Uterus (tissue), 2 donors: ENCODE measurements at regions not wholly inside any gene's neighbourhood (a gene's known extent, or its start where the extent isn't known, plus 50 kb on each side); places are given as distances from the start of the nearest gene placed in this dataset.

Experiments used
- POLR2A ChIP-seq, 2 donors: fragments of 450-650 bp; IDR thresholded peaks; one replicate each; pipeline ENCODE4 v1.6.1; 2016; ENCODE audit warnings: antibody characterized with exemption in 2 of 2, mild to moderate bottlenecking in 1 of 2, moderate library complexity in 1 of 2
- TF ChIP-seq, protein P1 (sequence below), 4 experiments: fragments of 200-600 bp in 2 of 4; fragments of 450-650 bp in 2 of 4; sonication (generic) in 2 of 4; IDR thresholded peaks; one replicate each; pipeline ENCODE4 v1.5.1; 2016 to 2019; ENCODE audit warnings: antibody characterized with exemption in 4 of 4, mild to moderate bottlenecking in 2 of 4, moderate library complexity in 1 of 4

DNA sequence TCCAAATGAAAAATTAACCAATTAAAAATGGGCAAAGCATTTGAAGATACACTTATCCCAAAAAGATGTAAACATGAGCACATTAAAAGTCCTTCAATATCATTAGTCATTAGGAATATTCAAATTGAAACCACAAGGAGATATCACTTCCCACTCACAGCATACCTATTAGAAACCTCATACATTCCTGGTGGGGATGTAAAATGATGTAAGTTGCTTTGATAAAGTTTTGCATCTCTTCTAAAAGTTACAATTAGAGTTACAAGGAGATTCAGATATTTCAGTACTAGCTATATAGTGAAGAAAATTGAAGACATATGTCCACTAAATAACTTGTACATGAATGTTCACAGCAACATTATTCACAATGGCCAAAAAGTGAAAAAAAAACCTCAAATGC is 1109.3 kb upstream of the LCORL start:
- TF ChIP-seq, protein P1, sequence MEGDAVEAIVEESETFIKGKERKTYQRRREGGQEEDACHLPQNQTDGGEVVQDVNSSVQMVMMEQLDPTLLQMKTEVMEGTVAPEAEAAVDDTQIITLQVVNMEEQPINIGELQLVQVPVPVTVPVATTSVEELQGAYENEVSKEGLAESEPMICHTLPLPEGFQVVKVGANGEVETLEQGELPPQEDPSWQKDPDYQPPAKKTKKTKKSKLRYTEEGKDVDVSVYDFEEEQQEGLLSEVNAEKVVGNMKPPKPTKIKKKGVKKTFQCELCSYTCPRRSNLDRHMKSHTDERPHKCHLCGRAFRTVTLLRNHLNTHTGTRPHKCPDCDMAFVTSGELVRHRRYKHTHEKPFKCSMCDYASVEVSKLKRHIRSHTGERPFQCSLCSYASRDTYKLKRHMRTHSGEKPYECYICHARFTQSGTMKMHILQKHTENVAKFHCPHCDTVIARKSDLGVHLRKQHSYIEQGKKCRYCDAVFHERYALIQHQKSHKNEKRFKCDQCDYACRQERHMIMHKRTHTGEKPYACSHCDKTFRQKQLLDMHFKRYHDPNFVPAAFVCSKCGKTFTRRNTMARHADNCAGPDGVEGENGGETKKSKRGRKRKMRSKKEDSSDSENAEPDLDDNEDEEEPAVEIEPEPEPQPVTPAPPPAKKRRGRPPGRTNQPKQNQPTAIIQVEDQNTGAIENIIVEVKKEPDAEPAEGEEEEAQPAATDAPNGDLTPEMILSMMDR (IDR thresholded peaks at IDR 0.05) = no peak
- no peak for TF ChIP-seq POLR2A (IDR thresholded peaks at IDR 0.05)
